K562 (cell line): ENCODE measurements at regions not wholly inside any gene's neighbourhood (a gene's known extent, or its start where the extent isn't known, plus 50 kb on each side); places are given as distances from the start of the nearest gene placed in this dataset.

Experiments
- ELF2 ChIP-seq: fragments of 250-450 bp; sonication (Bioruptor Pico); IDR thresholded peaks from 2 replicates; pipeline ENCODE4 v1.5.0; 2021; ENCODE audit warnings: mild to moderate bottlenecking
- POLR2A ChIP-seq: fragments of 450-650 bp; conservative IDR thresholded peaks from 2 replicates; pipeline ENCODE4 v1.6.1; 2016
- RAD21 ChIP-seq, 2 experiments: fragments of 250-450 bp in 1 of 2; fragments of 450-650 bp in 1 of 2; sonication (Bioruptor Pico) in 1 of 2; formaldehyde crosslinking in 1 of 2; IDR thresholded peaks in 1 of 2; conservative IDR thresholded peaks in 1 of 2; 2 replicates each; pipeline versions ENCODE4 v1.4.0 to v1.8.0; 2020 to 2022; ENCODE audit warnings: mild to moderate bottlenecking in 2 of 2, moderate library complexity in 1 of 2

DNA sequence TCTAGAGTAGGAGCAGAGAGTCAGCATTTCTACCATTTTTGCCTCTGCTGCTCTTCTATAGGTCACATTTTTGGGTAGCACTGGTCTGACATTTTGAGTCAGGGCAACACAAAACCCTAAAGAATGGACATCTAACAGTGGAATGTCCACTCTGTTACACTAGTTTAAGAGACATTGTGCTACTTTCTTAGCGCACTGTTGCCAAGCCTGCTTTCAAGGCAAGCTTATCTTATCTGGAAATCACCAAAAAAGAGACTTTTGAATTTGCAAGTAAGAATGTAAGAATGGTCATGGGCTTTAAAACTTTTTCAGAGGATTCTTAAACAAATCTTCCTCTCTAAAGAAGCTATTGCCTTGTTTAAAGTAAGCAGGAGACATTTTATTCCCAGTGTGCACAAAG lies 73.0 kb upstream of the STARD4 start:
- no peak for TF ChIP-seq ELF2 (CRISPR knock-in tag)
- no peak for TF ChIP-seq RAD21 (CRISPR knock-in tag; conservative IDR thresholded peaks at IDR 0.05 in 1 of 2, IDR thresholded peaks at IDR 0.05 in 1 of 2)
- TF ChIP-seq POLR2A, result no peak
